Activated CD8-positive, alpha-beta memory T cell treated with anti-CD3 and anti-CD28 coated beads, Interleukin-2, amount 50 U/mL, for 48 hours (primary cell): ENCODE measurements at regions not wholly inside any gene's neighbourhood (a gene's known extent, or its start where the extent isn't known, plus 50 kb on each side); places are given as distances from the start of the nearest gene placed in this dataset.

Experiments
- DNase-seq: peaks from one replicate; pipeline ENCODE4 v3.0.0-alpha.2; 2020

GRCh38 chr10:113219446-113219845 lies 269.4 kb downstream of the TCF7L2 start:
- no peak for DNase-seq

GRCh38 chr10:113221756-113222168 lies 271.7 kb downstream of the TCF7L2 start:
- no peak for DNase-seq

GRCh38 chr10:113222207-113222606 lies 272.2 kb downstream of the TCF7L2 start:
- no peak for DNase-seq

GRCh38 chr10:113225364-113225763 lies 275.3 kb downstream of the TCF7L2 start:
- DNase-seq: no peak

DNA sequence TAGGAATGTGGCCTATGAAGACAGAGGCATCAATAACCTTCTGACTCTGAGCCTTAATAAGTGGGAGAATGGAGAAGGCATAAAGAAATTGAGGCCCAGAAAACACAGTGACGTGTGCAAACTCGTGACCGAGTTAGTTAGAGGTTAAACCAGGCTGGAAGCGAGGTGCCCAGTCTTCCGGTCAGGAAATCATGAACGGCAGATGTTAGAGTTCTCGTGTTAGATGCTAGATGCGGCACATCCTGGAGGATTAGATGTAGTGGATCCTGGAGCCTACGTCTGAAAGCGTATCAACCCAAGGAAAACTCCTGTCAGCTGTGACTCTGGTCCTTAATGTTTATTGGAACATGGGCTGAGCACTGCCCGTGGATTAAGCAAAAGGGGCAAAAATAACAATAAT lies 275.9 kb downstream of the TCF7L2 start:
- DNase-seq: no peak

DNA sequence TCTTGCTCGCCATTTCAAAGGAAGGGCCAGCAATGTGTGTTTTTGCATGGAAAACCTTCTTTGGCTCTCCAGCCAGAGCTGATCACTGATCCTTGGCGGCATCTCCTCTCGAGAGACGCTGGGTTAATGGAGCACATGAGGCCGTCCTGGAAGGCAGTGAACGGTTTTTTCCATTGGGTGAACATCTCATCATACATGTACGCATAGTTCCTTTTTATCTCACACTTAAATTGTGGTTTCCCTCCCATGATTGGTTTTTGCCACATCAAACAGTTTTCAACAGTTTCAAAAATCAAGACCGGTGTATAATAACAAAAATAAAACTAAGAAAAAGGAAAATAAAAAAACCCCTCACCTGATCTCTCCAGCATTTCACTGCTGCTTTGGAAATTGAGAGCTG lies 276.4 kb downstream of the TCF7L2 start:
- no peak for DNase-seq

DNA sequence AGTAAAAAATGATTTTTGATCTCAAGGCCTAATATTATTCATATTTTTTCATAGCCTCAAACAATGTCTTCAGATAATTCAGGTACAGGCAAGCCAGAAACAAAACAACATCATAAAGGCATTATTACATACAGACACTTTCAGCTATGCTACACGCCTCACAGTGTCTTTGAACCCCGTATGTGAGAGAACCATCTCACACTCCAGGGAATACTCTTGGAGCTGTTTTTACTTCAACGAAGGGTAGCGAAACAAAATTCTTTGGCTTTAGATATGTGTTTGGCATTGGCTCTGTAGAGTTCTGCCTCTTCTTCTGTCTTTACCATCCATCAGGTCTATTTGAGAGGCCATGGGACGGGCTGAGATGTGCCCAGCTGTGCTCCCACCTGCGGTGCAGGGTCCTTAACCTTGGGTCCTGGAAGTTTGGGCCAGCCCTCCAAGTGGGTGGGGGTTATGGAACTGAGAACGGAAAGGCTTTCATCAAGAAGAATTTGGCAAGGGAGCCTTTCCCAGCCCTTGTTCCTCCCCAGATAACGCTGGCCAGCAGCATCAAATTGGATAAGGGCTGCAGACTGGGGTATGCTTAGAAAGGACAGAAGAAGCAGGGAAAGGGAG lies 276.9 kb downstream of the TCF7L2 start:
- DNase-seq: no peak

GRCh38 chr10:113228530-113228929 lies 278.5 kb downstream of the TCF7L2 start:
- no peak for DNase-seq

DNA sequence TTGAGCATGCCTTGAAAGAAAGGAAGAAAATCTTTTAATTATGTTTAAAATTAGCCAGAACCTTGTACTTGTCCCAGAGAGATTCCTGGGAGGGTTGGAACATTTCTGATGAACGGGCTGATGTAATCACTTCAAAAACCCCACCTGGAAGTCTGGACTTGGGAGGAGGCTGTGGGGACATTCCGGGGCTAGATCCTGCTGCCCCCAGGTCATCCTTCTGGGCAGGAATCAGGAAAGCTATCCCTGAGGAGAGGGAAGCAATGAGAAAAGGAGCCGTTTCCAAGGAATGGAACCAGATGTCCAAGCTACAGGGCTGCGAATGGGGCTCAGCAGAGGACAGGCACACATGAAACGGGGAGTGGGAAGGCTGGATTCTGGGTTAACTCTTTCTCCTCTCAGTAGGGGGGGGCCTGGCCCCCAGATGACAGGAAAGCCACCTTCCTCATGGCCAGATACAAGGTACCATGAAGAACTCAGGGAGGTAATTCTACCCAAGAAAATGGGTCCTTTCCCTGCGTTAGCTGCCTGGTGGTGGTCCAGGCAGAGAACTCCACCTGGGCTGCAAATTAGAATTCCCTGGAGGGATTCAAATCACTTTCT lies 280.1 kb downstream of the TCF7L2 start:
- no peak for DNase-seq

- DNase-seq: no peak
These were observed 283.0 kb downstream of the TCF7L2 start for GRCh38 chr10:113232928-113233511.

GRCh38 chr10:113234481-113234880 lies 284.4 kb downstream of the TCF7L2 start:
- DNase-seq: no peak

DNA sequence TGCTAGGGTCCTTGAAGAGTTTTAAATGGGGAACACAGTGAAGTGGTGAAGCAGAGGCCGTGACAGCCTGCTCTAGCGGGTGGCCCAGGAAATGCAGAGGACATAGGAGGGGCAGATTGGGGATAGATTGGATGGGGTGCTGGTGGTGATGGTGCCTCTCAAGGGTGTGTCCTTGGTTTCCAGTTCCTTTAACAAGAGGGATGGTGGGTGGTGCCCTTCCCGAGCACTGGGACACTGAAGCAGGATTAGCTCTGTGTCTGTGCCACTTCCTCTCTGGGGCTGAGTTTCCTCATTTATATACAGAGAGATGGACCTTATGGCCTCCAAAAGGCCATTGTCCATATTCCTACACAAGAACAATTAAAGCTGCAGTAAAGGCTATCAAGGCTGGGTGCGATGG lies 285.5 kb downstream of the TCF7L2 start:
- DNase-seq: no peak

DNA sequence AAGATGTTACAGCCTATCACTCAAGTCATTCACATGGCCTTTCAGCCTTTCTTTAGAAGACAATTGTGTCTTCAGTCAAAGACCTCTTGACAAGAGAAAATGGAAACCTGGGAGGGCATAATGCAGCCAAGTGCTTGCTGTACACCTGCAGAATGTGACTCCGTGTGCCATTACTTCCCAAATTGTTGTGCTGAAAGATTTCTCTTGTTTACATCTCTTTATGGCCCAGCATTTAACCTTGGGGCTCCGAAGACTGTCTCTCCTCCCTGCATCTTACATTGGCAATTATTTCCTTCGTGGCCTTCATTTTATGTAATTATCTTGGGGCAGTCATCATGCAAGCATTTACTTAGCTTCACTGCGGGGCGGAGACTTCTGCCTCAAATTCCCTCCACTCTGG lies 287.0 kb downstream of the TCF7L2 start:
- DNase-seq: no peak

DNA sequence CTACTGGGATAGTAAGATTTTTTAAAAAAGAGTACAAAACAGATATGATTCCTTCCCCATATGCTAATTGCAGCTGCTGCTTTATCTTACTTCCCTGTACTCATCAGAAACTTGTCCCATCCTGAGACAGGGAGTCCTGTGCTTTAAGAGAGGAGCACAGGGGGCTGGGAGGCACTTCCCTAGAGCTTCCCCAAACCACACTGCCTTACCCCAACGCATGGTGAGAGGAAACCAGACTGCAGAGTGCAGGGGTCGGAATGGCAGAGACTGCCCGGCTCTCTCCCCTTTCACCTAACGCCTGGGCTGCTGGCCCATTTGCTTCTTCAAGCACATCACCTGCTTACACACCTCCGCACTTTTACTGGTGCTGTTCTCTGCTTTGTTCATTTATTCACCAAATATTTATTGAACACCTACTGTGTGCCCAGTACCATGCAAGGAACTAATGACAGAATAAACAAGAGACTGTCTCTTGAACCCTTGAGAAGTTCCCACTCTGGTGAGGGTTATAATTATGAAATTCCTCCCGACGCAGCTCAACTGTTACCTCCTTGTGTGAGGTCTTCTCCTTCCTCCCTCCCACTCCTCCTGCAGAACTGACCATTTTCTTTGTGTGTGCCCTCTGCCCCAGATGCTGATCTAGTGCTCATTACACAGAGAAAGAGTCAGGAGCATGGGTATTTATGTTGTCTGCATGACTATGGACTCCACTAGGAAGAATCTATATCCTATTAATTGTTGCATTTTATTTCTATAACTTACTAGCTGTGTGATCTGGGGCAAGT lies 289.7 kb downstream of the TCF7L2 start:
- no peak for DNase-seq

DNA sequence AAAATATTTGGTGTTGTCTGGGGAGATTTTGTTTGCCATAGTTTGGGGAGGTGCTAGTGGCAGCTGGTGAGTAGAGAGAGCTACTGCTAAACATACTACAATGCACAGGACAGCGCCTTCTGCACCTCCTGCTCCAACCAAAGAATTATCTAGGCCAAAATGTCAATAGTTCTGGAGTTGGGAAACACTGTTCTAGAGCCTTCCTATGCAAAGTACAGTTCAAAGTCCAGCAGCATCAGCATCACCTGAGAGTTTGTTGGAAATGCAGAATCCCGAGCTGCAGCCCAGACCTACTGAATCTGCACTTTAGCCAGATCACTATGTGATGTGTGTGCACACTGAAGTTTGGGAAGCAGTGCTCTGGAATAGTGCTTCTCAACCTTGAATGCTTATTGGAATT lies 290.7 kb downstream of the TCF7L2 start:
- no peak for DNase-seq

DNA sequence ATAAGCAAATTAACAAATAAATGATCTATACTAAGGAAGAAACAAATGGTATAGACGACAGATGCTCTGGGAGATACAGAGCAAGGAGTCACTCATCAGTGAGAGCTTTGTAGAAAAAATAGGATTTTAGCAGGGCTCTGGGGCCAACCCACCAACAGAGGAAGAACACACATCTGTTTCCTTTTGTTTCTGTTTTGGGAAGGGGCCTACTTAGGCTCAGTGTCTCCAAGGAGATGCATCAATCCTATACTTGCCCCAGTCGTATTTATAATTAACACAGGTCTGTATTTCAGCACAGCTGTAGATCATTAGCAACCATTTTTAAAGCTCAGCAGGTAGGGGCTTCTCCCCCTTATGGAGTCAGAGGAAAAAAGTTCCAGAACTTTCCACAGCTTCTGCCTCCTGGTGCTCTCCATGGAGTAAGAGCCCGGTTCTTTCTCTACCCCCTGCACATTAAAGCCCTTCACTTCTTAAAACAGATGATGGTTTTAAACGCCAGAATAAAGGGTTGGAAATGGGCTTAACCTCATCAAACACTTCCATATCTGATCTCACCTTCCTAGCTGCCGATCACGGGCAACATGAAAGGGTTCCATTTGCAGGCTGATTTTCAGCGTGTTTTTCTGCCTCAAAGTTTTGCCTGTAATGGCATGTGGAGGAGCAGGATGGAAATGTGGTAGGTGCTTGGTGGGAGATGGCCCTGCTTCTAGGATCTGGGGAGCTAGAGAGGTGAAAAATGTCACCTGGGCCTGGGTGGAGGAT lies 291.7 kb downstream of the TCF7L2 start:
- no peak for DNase-seq

GRCh38 chr10:113243311-113243710 lies 293.3 kb downstream of the TCF7L2 start:
- no peak for DNase-seq

DNA sequence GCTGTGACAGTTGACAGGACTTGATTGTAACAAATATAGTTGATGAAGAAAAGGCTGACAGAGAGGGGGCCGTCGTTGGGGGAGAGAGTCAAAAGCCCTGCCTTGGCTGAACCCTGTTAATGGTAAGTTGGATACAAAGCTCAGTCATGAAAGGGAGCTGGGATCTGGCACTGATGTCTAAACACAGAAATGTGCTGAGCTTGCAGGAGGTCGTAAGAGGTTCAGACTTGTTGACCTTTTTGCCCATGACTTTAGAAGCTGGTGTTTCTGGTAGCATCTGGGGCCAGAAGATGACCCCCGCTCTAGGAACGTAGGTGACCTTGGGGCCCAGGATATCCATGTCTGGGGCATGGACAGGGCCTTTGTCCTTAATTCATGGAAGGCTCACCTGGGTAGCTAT lies 294.7 kb downstream of the TCF7L2 start:
- DNase-seq: no peak

DNA sequence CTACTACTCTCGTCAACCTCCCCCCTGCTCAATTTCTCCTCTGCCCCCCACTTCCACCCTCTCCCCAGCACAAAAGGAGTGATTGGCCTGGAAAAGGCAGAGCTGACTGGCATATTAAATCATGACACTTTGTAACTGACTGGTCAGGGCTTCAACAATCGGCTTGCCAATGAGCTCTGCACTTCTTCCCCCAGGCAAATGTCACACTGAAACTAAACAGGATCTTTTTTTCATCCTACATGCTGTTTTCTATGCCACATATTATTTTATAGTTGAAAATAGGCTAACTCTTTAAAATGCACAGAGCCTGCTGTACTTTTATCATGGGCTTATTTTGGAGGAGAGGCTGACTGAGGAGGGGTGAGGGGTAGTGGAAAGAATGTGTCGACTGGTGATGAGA lies 295.2 kb downstream of the TCF7L2 start:
- no peak for DNase-seq

GRCh38 chr10:113247050-113247449 lies 297.0 kb downstream of the TCF7L2 start:
- no peak for DNase-seq

DNA sequence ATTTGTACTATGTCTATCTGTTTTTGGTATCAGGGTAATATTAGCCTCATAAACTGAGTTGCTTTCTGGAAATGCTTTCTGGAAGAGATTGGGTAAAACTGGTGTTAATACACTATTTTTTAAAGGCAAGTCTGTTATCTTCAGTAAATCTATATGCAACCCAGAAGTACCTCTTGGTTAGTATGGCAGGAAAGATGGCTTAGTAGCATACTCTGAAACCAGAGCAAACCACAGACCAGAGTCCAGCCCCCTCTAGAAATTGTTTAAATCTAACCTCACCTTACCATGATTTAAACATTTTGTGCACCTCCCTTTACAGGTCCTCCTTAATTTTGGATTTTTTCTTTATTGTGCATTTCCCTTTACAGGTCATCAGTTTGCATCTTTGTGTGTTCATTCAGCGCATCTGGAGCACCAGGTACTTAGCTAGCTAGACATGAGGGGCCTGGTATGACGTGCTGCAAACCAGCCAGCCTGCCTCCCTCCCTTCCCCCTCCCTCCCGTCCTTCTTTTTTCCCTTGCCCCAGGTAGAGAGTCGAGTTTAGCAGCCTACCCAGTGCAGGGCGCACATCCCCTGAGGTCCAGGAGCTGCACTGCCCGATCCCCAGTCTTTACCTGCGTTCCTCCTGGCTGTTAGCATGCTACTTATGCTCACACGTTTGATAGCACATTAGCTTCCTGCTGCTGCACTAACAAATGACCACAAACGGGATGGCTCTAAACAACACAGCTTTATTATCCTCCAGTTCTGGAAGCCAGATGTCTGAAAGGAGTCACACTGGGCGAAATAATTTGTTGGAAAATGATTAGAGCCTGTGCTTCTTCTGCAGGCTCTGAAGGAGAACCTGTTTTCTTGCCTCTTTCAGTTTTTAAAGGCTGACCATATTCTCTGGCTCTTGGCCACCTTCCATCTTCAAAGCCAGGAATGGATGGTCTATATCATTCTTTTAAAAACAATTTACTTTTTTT lies 299.9 kb upstream of the HABP2 start:
- no peak for DNase-seq
